ENCODE measurements at regions not wholly inside any gene's neighbourhood (a gene's known extent, or its start where the extent isn't known, plus 50 kb on each side); places are given as distances from the start of the nearest gene placed in this dataset.

DNA sequence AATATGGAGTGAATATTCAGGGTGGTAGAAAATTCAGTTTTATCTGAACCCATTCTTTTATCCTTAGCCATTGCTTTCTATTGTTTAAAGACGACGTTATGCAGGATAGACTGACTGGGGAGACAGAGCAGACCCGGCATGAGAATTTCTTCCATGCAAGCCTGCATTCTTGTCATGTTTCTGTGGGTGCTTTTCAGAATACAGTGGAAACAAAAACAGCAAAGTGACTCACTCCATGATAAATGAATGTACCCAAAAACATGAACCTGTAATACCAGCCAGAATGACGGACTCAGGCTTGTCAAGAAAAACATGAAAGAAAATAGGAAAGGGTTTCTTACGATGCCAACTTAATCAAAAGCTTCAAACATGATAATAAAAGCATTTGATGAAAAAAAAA is 924.0 kb downstream of the EFNB2 start:
- TF ChIP-seq, protein P1, sequence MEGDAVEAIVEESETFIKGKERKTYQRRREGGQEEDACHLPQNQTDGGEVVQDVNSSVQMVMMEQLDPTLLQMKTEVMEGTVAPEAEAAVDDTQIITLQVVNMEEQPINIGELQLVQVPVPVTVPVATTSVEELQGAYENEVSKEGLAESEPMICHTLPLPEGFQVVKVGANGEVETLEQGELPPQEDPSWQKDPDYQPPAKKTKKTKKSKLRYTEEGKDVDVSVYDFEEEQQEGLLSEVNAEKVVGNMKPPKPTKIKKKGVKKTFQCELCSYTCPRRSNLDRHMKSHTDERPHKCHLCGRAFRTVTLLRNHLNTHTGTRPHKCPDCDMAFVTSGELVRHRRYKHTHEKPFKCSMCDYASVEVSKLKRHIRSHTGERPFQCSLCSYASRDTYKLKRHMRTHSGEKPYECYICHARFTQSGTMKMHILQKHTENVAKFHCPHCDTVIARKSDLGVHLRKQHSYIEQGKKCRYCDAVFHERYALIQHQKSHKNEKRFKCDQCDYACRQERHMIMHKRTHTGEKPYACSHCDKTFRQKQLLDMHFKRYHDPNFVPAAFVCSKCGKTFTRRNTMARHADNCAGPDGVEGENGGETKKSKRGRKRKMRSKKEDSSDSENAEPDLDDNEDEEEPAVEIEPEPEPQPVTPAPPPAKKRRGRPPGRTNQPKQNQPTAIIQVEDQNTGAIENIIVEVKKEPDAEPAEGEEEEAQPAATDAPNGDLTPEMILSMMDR (IDR thresholded peaks at IDR 0.05): no peak
- no peak for TF ChIP-seq POLR2A (IDR thresholded peaks at IDR 0.05)

All from right lobe of liver (tissue), 4 donors.